ENCODE measurements at regions not wholly inside any gene's neighbourhood (a gene's known extent, or its start where the extent isn't known, plus 50 kb on each side); places are given as distances from the start of the nearest gene placed in this dataset.

GRCh38 chr11:19345848-19346681 lies 105.3 kb upstream of the E2F8 start:
- TF ChIP-seq, protein P1, sequence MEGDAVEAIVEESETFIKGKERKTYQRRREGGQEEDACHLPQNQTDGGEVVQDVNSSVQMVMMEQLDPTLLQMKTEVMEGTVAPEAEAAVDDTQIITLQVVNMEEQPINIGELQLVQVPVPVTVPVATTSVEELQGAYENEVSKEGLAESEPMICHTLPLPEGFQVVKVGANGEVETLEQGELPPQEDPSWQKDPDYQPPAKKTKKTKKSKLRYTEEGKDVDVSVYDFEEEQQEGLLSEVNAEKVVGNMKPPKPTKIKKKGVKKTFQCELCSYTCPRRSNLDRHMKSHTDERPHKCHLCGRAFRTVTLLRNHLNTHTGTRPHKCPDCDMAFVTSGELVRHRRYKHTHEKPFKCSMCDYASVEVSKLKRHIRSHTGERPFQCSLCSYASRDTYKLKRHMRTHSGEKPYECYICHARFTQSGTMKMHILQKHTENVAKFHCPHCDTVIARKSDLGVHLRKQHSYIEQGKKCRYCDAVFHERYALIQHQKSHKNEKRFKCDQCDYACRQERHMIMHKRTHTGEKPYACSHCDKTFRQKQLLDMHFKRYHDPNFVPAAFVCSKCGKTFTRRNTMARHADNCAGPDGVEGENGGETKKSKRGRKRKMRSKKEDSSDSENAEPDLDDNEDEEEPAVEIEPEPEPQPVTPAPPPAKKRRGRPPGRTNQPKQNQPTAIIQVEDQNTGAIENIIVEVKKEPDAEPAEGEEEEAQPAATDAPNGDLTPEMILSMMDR (IDR thresholded peaks at IDR 0.05; ENCODE audit: low read depth, low read length) = no peak
- no peak for TF ChIP-seq EZH2phosphoT487 (IDR thresholded peaks at IDR 0.05; ENCODE audit: low read depth)
